HG03442 (cell line): ENCODE measurements at regions not wholly inside any gene's neighbourhood (a gene's known extent, or its start where the extent isn't known, plus 50 kb on each side); places are given as distances from the start of the nearest gene placed in this dataset.
A peak's percentile ranks its signal among the peaks of the same experiment; 100 is the strongest.
"Not testable (repeated sequence)": the region's sequence is repeated elsewhere in the genome, so short reads cannot be mapped to it uniquely, and the experiment has no call there.

Experiments used
- ATAC-seq: cut with Tn5 transposase; IDR thresholded peaks from one replicate; pipeline ENCODE4 v1.9.1; 2021; ENCODE audit warnings: mild to moderate bottlenecking, moderate library complexity; ENCODE audit not compliant: unreplicated experiment

DNA sequence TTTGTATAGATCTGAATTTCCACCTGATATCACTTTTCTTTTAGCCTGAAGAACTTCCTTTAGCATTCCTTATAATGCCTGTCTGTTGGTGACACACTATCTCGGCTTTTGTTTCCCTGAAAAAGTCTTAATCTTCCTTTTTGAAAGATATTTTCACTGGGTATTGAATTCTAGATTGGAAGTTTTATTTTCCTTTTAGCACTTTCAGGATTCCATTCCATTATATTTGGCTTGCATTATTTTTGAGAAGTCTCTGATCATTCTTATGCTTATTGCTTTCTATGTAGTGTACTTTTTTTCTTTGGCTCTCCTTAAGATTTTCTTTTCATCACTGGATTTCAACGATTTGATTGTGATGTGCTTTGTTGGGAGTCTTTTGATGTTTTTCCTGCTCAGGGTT, 510.7 kb downstream of the RWDD3 start:
- no peak for ATAC-seq

DNA sequence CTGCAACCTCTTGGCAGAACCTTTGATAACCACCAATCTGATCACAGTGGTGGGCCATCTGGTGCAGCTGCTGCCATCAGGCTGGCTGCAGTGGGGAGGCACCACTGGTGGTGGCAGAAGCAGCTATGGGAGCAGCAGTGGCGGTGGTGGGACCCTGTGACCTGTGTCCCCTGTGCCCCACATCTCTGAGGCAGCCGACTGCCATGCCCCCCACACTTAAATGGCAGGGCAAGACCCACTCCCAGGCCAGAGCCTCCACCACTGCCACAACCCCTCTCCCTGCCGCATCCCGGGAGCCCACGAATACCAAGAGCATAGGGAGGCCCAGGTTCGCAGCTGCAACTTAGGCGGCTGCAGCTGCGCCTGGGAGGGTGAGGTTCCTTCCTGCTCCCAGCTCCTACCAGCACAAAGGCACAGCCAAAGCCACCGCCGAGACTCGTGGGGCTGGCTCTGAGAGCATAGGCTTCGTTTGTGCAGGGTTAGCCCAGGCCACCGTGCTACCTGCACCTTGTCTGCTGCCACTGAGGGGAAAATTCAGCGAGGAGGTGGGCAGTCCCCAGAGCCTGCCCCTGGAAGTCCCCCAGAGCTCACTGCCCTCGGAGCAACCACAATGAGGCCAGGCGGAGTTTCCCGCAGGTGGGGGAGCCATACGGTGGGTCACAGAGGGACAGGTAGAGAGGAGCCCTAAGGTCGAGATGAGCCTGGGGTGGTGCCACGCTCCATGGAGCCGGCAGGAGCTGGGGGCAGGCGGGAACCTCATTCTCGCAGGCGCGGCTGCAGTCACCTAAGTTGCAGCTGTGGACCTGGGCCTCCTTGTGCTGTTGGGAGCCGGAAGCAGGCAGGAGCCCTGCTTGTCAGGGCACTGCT, 518.7 kb downstream of the RWDD3 start:
- ATAC-seq, result no peak

DNA sequence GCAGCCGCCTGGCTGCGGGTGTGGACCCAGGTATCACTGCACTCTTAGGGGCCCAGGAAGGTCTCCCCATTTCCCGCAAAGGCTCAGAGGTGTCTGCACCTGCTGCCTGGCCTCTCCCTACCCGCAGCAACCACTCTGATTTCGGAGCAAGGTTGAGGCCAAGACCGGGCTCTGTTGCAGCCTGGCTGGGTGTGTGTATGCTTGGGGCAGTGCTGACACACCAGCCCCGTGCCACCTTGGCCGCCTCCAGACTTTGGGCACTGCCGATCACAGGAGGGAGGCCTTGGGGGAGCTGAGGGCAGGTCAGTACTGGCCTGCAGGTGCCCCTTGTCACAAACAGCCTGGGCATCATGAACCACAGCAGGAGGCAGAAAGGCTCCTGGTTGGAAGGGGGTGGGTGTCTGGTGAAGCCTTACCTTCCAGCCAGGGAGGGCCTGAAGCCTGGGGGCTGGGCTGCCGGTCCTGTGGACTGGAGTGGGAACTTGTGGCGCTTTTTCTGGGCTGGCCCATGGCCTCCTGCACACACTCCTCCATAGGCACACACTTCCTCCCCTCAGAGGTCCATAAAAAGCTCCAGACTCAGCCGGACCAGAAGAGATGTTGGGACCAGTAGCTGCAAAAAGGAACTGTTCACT, 519.5 kb downstream of the RWDD3 start:
- no peak for ATAC-seq

DNA sequence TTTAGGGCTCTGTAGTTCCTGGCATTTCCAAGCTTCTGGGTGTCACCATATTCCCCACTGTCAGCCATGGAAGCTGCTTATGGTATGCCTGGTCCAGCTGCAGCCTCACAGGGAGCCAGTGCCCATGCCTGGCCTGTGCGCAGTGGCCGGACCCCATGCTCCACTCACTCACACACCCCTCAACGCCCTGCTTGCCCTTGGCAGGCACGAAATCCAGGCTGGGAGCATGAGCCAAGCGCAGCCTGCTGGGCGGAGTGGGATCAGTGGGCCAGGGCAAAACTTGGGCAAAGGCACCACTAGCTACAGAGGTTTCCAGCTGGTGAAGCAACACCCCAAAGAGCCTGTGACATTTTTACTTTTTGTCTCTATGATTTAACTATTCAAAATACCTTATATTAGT, 520.4 kb downstream of the RWDD3 start:
- ATAC-seq, result no peak

DNA sequence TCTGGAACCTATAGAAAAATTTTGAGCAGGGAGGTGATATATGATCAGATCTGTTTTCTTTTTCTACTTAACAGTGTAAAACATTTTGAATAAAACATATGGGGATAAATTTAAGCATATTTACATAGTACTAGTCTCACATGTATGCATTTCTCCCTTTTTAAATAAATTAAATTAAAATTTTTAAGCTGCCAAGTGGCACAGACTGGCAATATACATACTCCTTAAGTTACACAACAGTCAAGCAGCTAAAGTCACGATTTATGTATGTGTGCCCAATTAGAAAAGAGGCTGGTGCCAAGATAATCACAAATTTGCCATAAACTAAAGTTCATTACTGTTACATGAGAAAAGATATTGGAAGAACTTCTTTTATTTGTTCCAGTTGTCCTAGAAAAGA, 532.0 kb downstream of the RWDD3 start:
- no peak for ATAC-seq

DNA sequence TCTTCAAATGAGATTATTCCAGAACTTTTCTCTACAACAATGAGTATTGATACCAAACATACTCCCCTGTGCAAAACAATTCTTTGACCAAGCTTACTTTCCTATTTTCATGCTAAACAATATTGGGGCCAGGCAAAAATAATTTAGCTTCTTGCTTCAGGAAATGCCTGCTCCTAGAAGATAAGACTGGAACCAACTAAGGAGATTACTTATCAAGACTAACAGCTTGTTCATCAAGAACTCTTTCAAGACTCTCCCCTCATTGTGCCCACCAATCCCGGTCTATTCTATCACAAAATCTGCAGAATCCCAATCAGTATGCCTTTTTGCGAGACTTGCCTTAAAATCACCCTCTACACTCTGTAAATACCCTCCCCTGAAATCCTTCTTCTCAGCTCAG, 536.6 kb downstream of the RWDD3 start:
- no peak for ATAC-seq

DNA sequence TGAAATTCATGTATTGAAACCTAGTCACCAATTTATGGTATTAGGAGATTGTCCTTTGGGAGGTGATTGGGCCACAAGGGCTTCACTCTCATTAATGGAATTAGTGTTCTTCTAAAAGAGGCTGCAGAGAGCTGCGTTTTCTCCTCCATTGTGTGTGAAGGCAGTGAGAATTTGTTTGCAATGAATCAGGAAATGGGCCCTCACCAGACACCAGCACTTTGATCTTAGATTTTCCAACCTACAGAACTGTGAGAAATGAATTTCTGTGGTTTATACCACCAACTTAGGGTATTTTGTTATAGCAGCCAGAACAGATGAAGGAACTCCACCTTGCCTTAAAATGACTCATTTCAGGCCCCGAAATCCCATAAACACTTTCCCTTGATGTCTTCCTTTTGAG, 544.2 kb downstream of the RWDD3 start:
- ATAC-seq, result peak; percentile 73

DNA sequence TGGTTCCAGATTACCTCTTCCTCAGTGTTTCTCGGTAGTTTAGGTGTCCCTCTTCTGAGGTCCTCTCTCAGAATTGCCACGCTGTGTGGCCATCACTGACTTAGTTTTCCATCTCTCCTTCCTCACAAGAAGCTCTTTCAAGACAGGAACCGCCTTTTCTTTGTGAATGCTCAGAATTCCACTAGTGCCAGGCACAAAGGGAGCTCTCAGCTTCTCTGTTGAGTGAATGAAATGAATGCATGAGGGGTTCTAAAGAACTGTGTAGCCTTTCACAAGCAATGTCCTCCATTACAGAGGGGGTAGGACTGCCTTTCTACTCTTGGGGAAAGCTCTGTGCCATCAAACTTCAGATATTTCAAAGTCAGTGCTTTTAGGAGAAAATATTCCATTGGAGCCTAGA, 546.8 kb downstream of the RWDD3 start:
- no peak for ATAC-seq

DNA sequence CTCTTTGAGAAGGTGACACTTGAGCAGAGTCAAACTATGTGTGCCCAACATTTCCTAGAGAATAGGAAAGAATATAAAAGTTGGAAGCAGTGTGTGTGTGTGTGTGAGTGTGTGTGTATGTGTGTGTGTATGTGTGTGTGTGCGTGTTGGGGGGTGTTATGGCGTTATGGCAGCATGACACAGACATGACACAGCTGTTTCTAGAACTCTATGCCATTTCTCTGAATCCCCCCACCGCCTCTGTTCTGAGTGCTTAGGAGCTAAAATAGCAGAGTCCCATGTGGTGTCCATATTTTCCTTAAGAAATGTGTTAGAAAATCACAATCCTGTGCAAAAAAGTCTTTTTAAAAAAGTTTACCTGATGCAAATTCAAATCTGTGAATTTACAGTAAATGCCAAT, 556.1 kb downstream of the RWDD3 start:
- ATAC-seq, result no peak

DNA sequence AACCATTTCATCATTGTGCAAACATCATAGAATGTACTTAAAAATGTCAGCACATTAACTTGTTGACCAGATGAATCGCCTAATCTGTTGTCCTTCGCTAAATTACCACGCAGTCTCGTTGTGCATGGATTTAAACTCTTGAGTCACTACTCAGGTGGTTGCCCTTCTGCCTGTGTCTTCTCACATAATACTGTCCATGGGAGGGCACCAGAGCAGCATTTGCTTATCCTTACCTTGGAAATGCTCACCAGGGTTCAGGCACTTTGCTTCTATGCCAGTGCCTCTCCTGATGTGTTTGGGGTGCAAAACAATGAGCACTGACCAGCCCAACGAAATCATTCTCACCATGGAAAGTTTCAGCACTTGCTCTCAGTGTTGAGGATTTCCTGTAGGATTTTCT, 559.9 kb downstream of the RWDD3 start:
- ATAC-seq, result no peak

DNA sequence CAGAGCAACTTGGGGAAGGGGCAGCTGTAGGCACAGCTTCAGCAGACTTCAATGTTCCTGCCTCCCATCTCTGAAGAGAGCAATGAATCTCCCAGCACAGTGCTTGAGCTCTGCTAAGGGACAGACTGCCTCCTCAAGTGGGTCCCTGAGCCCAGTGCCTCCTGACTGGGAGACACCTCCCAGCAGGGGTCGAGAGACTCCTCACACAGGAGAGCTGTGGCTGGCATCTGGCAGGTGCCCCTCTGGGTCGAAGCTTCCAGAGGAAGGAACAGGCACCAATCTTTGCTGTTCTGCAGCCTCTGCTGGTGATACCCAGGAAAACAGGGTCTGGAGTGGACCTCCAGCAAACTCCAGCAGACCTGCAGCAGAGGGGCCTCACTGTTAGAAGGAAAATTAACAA, 563.8 kb downstream of the RWDD3 start:
- ATAC-seq, result not testable (repeated sequence)

DNA sequence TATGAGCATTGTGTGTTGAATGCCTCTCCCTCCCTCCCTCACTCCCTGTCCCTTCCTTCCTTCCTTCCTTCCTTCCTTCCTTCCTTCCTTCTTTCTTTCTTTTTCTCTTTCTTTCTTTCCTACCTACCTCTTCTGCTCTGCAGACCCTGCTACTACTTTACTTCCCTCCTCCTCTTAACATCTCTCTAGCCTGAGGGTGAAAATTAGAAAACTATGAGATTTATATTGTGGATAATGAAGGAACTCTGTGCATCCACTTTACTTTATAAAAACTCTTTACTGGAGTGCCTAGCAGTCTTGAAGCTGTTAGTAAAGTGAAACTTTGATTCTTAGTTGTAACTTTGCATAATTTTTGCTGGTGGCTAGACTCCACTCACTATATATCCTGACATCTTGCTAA, 572.2 kb downstream of the RWDD3 start:
- no peak for ATAC-seq

DNA sequence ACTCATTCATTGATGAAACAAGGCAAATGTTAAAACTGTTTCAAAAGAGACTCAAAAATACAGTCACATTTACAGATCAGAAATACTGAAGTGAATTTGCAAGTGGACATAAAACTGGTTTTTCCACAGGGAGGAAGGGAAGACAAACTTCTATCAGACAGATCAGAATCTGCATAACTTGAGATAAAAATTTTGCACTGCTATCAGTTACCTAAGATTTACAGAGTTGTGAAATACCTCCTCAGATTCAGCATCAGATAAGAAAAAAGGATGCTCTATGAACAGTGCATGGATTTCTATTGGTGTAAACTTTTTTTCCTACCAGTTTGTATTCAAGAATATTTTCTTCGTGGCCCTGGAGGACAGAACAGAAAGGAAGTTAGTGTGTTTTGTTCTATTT, 575.4 kb downstream of the RWDD3 start:
- ATAC-seq, result no peak

DNA sequence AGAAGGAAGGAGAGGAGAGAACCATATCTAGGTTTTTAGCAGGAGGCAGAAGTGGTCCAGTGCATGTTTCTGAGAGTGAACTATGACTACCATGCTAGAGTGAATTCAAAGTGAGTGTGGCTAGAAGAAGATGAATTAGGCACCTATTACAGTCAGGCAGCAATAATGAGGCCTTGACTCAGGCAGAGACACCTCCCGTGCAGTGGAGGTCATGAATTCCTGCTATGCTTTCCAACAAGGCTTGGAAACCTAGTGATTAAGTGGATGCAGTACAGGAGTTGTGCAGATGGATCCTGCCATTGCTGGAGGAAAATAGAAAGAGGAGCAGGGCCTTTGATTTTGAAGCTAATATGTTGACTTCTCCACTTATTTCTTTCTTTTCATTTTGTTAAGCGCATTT, 581.5 kb downstream of the RWDD3 start:
- ATAC-seq, result no peak

DNA sequence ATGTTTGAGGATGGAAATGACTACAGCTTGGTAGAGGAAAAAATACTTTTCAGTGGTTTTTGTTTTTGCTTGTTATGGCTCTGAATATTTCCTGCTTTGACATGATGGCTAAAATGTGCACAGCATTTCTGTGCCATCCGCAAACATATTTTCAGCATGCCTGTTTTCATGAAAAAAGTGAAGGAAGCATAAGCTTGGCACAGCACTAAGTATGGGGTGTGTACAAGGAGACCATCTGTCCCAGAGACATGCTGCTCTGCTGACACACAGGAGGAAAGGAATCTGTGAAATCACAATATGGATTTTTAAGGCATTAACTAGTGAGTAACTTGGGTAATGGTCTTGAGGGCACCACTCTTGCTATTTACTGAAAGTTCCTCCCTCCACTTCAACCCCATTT, 595.5 kb downstream of the RWDD3 start:
- no peak for ATAC-seq

DNA sequence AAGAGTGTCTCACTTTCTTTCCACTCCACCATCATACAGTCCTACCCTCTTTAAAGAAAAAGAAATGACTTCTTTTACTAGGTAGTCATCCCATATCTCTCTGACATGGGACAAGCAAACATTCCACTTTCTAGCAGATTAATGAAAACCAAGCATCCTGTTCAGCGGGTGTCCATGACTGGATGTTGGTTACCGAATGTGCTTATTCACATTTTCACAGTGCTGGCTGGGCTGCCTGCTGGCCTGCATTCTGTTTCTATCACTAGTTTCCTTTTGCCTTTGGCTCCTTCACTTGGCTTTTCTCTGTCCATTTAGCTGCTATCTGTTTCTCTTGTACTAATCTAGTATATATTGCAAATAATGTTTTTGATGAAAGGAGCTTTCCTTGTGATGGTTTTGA, 598.4 kb downstream of the RWDD3 start:
- no peak for ATAC-seq

DNA sequence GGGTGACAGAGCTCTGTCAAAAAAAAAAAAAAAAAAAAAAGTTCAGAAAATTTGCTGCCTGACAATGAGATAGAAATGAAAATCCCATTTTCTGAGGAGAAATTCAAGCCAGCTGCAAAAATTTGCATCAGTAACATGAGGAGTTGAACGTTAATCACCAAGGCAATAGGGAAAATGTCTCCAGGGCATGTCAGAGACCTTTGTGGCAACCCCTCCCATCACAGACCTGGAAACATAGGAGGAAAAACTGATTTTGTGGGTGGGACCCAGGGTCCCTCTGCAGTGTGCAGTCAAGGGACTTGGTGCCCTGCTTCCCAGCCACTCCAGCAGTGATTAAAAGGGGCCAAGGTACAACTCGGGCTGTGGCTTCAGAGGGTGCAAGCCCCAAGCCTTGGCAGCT, 615.4 kb downstream of the RWDD3 start:
- no peak for ATAC-seq

DNA sequence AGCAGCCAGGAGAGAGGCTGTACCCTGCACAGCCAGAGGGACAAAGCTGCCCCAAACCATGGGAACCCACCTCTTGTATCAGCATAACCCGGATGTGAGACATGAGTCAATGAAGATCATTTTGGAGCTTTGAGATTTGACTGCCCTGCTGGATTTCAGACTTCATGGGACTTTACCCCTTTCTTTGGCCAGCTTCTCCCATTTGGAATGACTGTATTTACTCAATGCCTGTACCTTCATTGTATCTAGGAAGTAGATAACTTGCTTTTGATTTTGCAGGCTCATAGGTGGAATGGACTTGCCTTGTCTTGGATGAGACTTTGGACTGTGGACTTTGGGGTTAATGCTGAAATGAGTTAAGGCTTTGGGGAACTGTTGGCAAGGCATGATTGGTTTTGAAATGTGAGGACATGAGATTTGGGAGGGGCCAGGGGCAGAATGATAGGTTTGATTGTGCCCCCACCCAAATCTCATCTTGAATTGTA, 616.2 kb downstream of the RWDD3 start:
- ATAC-seq, result no peak

DNA sequence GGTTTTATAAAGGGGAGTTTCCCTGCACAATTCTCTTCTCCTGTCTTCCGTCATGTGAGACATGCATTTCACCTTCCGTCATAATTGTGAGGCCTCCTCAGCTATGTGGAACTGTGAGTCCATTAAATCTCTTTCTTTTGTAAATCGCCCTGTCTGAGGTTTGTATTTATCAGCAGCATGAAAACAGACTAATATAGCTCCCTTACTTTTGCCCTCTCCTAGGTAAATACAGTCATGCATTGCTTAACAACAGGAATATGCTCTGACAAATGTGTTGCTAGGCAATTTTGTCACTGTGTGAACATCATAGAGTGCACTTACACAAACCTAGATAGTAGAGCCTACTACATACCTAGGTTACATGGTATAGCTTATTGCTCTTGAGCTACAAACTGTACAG, 616.8 kb downstream of the RWDD3 start:
- ATAC-seq, result no peak

DNA sequence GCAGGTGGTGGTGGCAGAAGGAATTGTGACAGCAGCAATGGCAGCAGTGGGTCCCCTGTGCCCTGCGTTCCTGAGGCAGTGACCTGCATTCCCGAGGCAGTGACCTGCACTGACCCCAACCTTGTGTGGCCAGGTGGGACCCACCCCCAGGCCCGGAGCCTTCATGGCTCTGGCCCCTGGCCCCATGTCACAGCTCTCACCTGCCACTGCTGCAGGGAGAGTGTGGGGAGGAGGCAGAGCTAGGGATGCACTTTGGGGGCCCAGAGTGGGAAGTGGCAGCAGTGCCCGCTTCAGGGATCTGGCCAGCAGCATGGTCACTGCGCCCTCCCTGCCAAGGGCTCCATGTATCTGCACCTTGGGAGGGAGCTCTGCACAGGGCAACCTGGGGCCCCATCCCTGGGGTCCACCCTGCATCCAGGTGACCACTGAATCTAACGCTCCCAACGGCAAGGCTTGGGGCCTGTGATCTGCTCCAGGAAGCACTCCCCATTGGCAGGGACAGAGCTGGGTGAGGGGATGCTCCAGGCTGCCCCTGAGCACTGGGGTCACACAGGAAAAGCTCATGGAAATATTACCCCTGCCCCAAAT, 618.6 kb downstream of the RWDD3 start:
- no peak for ATAC-seq

DNA sequence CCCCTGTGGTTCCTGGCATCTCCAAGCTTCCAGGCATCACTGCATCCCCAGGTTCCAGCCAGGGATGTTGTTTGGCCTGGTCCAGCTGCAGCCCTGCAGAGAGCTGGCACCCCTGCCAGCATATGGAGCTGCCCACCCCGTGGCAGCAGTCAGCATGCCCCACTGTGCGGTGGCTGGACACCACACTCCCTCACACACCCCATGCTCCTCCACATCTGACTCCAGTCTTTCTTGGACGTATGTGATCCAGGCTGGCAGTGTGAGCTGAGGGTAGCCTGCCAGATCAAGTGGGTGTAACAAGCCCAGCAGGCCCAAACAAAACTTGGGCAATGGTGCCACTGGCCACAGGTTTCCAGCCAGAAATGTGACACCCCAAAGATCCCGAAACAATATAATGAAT, 620.4 kb downstream of the RWDD3 start:
- ATAC-seq, result no peak

DNA sequence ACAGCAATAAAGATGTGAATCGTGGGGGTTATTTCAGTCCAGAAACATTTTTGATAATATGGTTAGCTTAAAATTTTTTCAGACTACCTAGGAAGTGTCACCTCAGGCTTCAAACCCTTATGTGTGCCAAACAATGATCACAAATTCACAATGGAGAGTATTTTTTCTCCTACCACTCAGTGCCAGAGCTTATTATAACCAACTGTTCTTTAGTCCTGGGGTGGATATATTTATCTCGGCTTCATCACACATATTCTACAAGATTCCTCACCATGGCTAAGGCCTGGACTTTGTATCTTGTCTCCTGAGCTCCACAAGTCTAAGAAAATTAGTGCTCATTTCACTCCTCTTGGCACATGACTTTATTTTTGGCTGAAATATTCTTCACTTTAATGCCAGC, 629.1 kb downstream of the RWDD3 start:
- no peak for ATAC-seq
